IMR-90 (cell line): ENCODE measurements at regions not wholly inside any gene's neighbourhood (a gene's known extent, or its start where the extent isn't known, plus 50 kb on each side); places are given as distances from the start of the nearest gene placed in this dataset.

ENCODE experiments used
- CTCF ChIP-seq: conservative IDR thresholded peaks from 2 replicates; pipeline ENCODE4 v1.5.1; 2012; ENCODE audit warnings: mild to moderate bottlenecking, low read depth, low read length, improper control_type of control experiment
- RAD21 ChIP-seq: IDR thresholded peaks from 2 replicates; pipeline ENCODE4 v1.6.1; 2012; ENCODE audit warnings: low read length, improper control_type of control experiment
- SMC3 ChIP-seq: fragments of 150-350 bp; IDR thresholded peaks from 2 replicates; pipeline ENCODE4 v1.6.1; 2016; ENCODE audit warnings: low read depth, mild to moderate bottlenecking, antibody characterized with exemption, low read length, moderate library complexity

- TF ChIP-seq CTCF, result no peak
- no peak for TF ChIP-seq RAD21
- TF ChIP-seq SMC3, result no peak
These were observed 108.3 kb downstream of the RND3 start for GRCh38 chr2:150379166-150379565.
